ENCODE measurements at regions not wholly inside any gene's neighbourhood (a gene's known extent, or its start where the extent isn't known, plus 50 kb on each side); places are given as distances from the start of the nearest gene placed in this dataset.
A peak's percentile ranks its signal among the peaks of the same experiment; 100 is the strongest.

DNA sequence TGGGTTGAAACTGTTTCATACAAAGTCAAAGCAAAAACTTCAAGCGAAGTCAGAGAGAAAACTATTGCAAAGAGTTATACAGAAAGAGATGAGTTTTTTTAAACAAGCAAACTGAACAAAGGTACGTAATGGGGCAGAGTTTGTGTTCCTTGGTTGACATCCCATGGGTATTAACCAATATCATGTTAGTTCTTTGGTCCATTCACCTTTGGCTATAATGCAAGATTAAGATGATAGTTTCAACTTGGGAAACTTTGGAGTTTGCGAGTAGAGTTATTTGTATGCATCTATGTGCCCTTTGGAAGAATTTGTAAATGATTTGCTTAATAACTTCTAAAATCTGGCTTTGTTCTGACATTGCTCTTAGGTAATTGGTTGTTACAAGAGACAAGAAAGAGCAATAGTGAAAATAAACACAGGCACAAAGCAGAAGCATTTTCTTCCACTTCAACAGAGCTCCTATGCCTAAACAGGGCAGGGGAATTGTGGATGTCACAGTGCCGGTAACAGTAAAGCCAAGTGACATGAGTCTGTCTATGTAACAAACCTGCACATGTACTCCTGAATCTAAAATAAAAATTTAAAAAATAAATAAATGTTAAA, 936.1 kb downstream of the SUCLG1 start:
- Mint-ChIP-seq H3K36me3 (no peaks in the 10 kb centered on the region), H3K27me3 (no peaks in the 10 kb centered on the region), H3K4me1 (ENCODE audit: unreplicated experiment) (no peaks in the 10 kb centered on the region), H3K4me3 (no peak overlapping the region), H3K27ac (no peak overlapping the region), H3K9me3 (no peaks in the 10 kb centered on the region)
- TF ChIP-seq, protein P1, sequence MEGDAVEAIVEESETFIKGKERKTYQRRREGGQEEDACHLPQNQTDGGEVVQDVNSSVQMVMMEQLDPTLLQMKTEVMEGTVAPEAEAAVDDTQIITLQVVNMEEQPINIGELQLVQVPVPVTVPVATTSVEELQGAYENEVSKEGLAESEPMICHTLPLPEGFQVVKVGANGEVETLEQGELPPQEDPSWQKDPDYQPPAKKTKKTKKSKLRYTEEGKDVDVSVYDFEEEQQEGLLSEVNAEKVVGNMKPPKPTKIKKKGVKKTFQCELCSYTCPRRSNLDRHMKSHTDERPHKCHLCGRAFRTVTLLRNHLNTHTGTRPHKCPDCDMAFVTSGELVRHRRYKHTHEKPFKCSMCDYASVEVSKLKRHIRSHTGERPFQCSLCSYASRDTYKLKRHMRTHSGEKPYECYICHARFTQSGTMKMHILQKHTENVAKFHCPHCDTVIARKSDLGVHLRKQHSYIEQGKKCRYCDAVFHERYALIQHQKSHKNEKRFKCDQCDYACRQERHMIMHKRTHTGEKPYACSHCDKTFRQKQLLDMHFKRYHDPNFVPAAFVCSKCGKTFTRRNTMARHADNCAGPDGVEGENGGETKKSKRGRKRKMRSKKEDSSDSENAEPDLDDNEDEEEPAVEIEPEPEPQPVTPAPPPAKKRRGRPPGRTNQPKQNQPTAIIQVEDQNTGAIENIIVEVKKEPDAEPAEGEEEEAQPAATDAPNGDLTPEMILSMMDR (conservative IDR thresholded peaks at IDR 0.05) = no peak
- DNase-seq (ENCODE audit: extremely low spot score, unreplicated experiment) = no peak

DNA sequence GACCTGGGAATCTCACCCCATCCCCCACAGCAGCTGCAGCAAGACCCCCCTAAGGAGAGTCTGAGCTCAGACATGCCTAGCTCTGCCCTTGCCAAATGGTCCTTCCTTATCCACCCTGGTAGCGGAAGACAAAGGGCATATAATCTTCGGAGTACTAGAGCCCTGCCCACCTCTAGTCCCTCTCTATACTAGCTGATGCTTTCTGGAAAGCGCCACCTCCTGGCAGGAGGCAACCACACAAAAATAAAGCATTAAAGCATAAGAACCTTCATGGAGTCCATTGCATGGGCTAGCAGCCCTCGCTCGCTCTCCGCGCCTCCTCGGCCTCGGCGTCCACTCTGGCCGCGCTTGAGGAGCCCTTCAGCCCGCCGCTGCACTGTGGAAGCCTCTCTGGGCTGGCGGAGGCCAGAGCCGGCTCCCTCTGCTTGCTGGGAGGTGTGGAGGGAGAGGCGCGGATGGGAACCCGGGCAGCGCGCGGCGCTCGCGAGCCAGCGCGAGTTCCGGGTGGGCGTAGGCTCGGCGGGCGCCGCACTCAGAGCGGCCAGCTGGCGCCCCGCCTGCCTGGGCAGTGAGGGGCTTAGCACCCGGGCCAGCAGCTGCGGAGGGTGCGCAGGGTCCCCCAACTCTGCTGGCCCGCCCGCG, 941.2 kb downstream of the SUCLG1 start:
- H3K27ac Mint-ChIP-seq = no peak overlapping the region
- H3K4me3 Mint-ChIP-seq = no peak overlapping the region
- no peaks in the 10 kb centered on the region for H3K4me1 Mint-ChIP-seq (ENCODE audit: unreplicated experiment)
- TF ChIP-seq, protein P1 (conservative IDR thresholded peaks at IDR 0.05) = no peak
- no peaks in the 10 kb centered on the region for H3K36me3 Mint-ChIP-seq
- H3K27me3 Mint-ChIP-seq = no peaks in the 10 kb centered on the region
- H3K9me3 Mint-ChIP-seq = no peaks in the 10 kb centered on the region
- no peak for DNase-seq (ENCODE audit: extremely low spot score, unreplicated experiment)

DNA sequence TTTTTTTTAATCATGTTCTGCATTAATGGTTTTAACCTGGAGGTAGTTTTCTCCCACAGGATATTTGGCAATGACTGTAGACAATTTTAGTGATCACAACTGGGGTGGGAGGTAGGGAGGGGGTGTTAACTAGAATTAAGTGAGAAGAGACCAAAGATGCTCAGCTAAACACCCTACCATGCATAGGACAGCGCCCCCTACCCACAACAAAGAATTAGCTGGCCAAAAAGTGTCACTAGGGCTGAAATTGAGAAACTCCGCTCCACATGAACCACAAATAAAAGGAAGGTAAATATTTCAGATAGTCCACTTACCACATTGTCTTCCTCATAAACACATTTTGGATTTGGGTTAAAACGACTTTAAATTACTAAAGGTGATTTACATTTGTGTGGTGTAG, 942.6 kb downstream of the SUCLG1 start:
- Mint-ChIP-seq H3K4me3 (no peak overlapping the region), H3K27ac (no peak overlapping the region), H3K36me3 (no peaks in the 10 kb centered on the region), H3K9me3 (no peaks in the 10 kb centered on the region), H3K4me1 (ENCODE audit: unreplicated experiment) (no peaks in the 10 kb centered on the region), H3K27me3 (no peaks in the 10 kb centered on the region)
- DNase-seq (ENCODE audit: extremely low spot score, unreplicated experiment) = no peak
- TF ChIP-seq, protein P1 (conservative IDR thresholded peaks at IDR 0.05) = peak; percentile 36

DNA sequence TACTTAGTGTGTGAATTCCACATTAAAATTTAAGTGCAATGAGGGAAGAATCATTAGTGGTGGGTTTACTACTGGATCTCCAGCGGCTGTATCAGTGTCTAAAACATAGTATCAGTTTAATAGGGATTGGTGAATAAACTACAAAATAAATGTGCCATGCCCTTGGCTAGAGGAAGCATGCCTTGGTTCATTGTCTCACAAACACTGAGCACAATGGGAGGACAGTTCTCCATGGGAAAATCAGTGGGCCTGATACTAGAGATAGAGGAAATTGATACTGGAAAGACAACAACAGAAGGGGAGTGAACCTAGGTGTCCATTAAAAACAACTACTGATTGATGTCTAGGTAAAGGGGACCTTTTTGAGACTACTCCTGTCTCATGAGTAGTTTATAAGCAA, 971.6 kb downstream of the SUCLG1 start:
- DNase-seq (ENCODE audit: extremely low spot score, unreplicated experiment) = no peak
- H3K27me3 Mint-ChIP-seq = no peaks in the 10 kb centered on the region
- H3K4me1 Mint-ChIP-seq (ENCODE audit: unreplicated experiment) = no peaks in the 10 kb centered on the region
- TF ChIP-seq, protein P1 (conservative IDR thresholded peaks at IDR 0.05) = no peak
- no peaks in the 10 kb centered on the region for H3K9me3 Mint-ChIP-seq
- no peaks in the 10 kb centered on the region for H3K36me3 Mint-ChIP-seq
- no peak overlapping the region for H3K27ac Mint-ChIP-seq
- no peak overlapping the region for H3K4me3 Mint-ChIP-seq

DNA sequence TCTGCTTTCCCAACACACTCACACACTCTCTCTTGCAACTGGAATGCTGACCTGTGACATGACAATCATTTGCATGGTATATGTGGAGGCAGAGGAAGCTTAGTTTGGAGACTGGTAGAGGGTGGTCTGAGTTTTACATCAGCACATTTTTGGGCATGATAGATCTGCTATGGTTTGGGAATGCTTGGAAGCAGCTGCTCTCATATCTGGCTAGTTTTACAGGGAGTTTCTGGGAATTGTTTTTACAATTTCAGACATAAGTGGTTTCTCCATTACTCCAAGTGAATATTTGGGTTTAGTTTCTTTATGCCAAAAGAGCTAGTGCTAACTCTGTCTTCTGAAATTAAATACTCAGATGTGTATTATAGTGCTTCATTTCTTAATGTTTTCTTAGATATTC, 977.6 kb downstream of the SUCLG1 start:
- no peak overlapping the region for H3K4me3 Mint-ChIP-seq
- no peaks in the 10 kb centered on the region for H3K9me3 Mint-ChIP-seq
- H3K27me3 Mint-ChIP-seq = no peaks in the 10 kb centered on the region
- no peaks in the 10 kb centered on the region for H3K36me3 Mint-ChIP-seq
- TF ChIP-seq, protein P1 (conservative IDR thresholded peaks at IDR 0.05) = no peak
- H3K4me1 Mint-ChIP-seq (ENCODE audit: unreplicated experiment) = no peaks in the 10 kb centered on the region
- no peak for DNase-seq (ENCODE audit: extremely low spot score, unreplicated experiment)
- no peak overlapping the region for H3K27ac Mint-ChIP-seq
